SIG-M5 treated with dmso at 0.1 percent for 504 hours (cell line): ENCODE measurements at regions not wholly inside any gene's neighbourhood (a gene's known extent, or its start where the extent isn't known, plus 50 kb on each side); places are given as distances from the start of the nearest gene placed in this dataset.
"Not testable (repeated sequence)": the region's sequence is repeated elsewhere in the genome, so short reads cannot be mapped to it uniquely, and the experiment has no call there.

Experiments used
- DNase-seq: peaks from one replicate; lab custom pipeline; 2025; ENCODE audit not compliant: unreplicated experiment; lab: John Stamatoyannopoulos, UW

DNA sequence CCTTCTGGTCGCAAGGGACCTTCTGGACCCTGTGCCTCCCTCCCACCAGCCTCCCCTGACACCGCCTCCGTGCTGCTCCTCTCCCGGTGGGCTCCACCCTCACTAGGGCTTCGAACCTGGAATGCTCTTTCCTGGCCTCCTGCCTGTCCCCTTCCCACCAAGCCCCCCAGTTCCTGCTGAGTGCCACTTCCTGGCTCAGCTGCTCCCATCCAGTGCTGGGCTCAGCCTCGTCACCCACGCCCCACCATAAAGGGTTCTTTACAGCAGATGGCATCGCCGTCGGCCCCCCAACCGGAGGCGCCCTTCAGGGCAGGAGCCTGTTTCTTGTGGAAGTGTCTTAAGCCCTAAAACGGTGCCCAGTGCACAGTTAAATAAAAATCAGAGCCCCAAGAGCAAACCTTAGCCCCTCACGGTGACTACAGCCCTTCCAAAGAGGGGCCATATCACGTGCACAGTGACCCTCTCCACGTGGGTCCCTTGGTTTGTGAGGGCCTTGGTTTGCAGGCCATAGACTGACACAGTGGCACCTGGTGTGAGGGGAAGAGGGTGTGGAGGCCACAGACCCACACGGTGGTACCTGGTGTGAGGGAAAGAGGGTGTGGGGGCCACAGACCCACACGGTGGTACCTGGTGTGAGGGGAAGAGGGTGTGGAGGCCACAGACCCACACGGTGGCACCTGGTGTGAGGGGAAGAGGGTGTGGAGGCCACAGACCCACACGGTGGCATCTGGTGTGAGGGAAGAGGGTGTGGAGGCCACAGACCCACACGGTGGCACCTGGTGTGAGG is 111.4 kb downstream of the METRNL start:
- DNase-seq: no peak

DNA sequence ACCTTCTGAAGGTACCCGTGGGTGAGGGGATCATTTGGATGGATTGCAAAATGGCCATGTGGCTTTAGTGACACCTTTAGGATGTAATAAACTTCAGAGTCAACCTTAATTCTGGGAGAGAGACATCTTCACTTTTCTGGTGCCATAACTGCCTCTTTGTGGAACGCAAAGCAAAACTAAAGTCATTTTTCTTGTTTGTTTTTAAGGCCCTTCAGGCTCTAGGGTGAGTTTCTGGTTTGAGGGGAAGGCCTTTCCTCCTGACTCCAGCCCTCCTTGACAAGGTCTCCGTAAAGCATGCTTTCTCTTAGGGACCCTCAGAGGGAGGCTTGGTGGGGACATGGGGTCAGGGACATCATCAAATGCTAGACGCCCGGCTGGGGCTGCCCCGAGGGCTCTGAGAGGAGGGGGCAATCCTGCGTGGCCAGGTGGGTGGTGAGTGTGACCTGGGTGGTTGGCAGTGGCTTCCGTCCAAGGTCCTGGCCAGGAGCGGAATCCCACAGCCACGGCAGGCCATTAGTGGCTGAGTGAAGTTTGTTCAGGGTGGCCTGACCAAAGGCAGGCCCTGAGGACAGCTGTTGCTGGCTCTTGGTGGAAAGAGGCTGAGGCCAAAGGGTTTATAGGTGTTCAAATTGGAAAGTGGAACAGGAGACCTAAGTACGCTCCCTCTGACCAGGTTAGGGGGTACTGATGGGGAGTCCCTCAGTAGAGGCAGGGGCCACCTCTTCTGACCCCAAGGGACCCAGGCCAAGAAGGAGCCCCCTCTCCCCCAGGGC is 112.2 kb downstream of the METRNL start:
- no peak for DNase-seq

DNA sequence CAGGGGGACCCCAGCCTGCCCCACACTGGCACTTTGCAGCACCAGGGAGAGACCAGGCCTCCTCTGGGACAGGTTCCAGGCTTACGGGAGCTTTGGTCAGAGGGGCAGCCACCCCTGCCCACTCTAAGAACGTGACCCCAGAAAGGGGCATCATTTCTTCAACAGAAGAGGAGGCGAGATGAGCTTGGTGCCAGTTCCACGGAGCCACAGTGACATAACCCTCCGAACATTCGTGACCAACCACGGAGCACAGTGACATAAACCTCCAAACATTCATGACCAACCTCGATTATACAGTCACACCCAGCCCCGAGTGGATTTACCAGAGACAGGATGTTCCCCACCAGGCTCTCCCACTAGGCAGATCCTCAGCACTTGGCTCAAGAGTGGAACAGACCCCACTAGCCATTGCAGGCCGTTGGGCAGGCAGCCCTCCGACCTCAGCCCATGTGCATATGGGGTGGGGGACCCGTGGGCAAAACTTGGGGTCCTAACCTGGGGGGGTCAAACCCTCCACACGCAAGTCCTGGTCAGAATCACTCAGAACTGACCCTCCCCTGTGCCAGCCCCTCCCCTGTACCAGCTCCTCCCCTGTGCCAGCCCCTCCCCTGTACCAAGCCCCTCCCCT is 112.9 kb downstream of the METRNL start:
- no peak for DNase-seq

DNA sequence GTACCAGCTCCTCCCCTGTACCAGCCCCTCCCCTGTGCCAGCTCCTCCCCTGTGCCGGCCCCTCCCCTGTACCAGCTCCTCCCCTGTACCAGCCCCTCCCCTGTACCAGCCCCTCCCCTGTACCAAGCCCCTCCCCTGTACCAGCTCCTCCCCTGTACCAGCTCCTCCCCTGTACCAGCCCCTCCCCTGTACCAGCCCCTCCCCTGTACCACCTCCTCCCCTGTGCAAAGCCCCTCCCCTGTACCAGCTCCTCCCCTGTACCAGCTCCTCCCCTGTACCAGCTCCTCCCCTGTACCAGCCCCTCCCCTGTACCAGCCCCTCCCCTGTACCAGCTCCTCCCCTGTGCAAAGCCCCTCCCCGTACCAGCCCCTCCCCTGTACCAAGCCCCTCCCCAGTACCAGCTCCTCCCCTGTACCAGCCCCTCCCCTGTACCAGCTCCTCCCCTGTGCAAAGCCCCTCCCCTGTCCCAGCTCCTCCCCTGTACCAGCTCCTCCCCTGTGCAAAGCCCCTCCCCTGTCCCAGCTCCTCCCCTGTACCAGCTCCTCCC is 113.5 kb downstream of the METRNL start:
- not testable (repeated sequence) for DNase-seq

DNA sequence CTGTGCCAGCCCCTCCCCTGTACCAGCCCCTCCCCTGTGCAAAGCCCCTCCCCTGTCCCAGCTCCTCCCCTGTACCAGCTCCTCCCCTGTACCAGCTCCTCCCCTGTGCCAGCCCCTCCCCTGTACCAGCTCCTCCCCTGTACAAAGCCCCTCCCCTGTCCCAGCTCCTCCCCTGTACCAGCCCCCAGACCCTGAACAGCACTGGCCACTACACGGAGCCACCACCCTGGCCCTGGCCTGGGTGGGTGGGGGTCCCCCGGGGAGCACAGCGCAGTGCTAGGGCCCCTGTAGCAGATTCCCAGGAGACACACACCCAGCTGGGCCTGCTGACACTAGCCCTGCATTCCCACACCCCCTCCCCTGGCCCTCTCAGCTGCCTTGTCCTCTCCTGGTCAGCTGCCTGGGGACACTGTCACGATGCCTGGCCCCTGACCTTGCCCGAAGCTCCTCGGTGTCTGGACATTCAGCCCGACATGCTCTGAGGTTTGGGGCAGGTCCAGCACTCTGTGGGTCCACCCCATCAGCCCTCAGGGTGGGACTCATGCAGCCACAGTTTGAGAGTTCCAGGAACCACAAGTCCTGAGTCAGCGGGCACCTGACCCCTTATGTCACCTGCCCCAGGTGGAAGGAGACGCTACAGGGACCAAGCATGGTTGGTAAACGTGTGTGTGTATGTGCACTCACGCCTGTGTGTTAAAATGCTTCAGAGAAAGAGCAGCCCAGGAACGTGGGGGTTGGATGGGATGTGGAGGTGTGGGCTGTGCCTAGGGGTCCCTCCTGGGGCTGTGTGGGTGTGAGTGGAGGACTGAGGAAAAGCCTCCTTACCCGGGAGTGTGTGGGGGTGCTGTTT is 114.2 kb downstream of the METRNL start:
- no peak for DNase-seq

DNA sequence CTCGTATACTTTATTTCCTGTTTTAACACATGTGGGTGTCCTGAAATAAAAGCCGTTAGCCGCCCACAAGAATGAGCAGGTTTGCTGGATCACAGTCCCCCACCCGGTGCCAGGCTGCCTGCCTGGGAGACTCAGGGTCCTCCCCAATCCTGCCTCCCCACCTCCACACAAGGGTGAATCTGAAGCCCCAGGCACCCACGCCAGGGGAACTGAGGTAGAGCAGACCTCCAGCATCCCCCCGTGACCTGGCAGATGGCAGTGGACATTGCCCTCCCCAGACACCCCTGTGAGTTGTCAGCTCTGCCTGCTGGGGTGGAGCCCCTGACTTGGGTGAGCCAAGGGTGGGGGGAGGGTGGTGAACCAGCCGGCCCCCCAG is 114.8 kb downstream of the METRNL start:
- DNase-seq: no peak

DNA sequence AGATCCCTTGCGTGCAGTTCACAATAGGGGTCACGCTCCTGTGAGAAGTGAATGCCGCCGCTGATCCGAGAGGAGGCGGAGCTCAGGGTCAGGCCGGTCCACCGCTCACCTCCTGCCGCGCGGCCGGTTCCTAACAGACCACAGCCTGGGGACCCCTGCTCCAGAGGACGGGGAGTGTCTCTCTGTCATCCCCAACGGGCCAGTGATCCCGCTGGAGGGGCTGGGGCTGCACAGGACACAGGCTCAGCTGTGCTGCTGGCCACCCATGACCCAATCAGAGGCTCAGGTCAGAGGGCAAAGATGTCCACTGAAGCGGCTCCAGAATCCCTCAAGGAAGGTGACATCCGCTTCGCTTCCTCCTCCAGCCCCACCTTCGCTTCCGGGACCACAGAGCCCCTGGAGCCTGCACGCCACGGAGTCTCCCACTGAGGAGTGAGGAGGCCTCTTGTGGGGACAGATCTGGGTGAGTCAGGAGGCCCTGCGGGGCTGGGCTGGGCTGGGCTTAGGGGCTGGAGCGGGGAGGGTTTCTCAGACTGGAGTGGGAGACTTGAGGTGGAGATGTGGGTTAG is 115.4 kb downstream of the METRNL start:
- no peak for DNase-seq

DNA sequence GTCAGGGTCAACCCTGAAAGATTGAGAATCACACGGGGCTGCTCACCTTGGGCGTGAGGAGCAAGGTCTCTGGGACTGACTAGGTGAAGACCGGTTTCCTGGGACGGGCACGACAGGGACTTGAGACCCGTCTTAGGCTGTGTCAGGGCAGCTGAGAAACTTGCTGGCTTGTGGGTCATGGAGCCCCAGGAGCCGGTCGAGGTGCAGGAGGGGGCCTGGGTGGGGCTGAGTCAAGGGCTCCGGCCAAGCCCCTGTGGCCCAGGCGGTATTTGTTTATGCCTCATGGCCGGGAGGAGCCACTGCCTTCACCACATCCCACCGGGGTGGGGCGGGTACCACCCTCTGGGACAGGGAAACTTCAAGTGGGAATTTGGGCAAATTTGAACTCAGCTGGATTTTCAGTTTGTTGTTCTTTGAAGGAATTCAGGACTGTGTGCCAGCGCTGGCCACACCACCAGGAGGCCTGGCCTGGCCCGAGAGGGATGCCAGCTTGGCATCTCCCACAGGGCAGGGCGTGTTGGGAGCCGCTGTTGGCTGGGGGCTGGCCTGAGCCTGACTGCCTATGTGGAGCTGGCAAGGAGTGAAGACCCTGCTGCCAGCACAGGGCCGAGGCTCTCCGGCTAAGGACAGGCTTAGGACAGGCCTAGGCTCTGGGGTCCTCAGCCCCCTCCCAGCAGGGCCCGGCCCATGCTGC is 116.1 kb downstream of the METRNL start:
- DNase-seq: no peak

DNA sequence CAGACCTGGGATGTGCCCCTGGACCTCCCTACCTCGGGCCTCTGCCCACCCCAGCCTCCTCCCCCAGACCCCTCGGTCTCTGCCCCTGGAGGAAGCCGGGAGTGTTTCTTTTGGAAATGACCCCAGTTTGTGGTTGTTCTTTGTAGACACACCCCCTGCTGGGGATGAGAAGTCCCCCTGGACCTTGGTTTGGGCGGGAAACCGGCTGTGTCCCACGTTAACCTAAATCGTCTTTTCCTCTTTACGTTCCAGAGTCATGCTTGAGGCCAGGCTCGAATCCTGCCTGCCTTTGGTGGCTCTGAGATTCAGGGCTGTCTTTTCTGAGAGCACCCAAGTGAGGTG is 116.6 kb downstream of the METRNL start:
- DNase-seq: no peak

DNA sequence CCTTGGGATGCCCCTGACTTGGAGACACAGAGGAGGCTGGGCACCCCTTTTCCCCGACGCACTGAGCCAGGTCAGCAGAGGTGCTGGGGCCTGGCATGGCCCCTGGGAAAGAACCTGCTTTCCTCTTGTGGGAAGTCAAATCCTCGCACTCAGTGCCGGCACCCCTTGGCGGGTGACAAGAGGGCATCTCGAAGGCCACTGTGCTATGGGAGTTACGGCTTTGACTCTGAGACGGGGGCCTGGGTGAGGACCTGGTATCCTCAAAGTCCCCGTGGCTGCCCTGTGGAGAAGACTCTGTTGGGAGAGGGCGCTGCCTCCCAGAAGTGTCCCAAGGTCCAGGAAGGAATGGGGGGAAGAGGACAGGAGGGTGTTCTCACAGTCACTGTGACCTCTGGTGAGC is 117.0 kb downstream of the METRNL start:
- no peak for DNase-seq

DNA sequence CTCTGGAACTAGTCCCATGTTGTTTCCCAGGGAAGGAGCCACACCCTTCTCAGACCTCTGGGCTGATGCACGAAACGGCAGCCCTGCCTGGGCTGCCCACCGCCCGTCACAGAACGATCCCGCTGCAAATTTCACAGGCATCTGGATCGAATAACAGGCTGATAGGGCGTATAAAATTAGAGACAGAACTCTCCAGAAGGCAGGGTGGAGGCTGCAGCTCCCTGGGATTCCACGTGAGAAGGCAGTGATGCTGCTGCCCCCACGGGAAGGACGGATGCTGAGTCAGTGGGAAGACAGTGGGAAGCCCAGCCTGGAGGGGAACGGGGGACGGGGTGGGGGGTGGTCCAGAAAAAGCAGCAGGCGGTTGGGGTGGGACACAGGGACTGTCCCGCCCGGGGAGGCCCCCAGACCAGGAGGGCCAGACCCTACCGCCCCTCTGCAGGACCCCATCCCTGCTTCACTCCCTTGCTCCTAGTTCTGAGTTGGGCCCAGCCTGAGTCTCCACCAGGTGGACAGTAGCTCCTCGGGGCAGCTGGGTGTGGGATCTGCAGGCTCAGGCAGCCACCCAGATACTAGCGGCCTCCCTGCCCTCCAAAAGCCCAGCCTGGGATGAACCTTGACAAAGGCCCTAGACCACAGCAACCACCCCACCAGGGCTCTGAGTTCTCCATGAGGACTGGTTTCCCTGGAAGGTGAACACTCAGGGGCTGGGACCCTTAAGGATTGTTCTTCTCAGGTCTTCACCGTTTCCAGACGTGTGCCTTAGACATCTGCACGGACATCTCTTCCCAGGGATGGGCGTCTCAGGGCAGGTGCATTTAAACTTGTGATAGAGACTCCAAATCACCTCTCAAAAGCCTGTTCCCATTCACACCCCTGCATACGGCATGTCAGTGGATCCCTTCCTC is 117.8 kb downstream of the METRNL start:
- no peak for DNase-seq

DNA sequence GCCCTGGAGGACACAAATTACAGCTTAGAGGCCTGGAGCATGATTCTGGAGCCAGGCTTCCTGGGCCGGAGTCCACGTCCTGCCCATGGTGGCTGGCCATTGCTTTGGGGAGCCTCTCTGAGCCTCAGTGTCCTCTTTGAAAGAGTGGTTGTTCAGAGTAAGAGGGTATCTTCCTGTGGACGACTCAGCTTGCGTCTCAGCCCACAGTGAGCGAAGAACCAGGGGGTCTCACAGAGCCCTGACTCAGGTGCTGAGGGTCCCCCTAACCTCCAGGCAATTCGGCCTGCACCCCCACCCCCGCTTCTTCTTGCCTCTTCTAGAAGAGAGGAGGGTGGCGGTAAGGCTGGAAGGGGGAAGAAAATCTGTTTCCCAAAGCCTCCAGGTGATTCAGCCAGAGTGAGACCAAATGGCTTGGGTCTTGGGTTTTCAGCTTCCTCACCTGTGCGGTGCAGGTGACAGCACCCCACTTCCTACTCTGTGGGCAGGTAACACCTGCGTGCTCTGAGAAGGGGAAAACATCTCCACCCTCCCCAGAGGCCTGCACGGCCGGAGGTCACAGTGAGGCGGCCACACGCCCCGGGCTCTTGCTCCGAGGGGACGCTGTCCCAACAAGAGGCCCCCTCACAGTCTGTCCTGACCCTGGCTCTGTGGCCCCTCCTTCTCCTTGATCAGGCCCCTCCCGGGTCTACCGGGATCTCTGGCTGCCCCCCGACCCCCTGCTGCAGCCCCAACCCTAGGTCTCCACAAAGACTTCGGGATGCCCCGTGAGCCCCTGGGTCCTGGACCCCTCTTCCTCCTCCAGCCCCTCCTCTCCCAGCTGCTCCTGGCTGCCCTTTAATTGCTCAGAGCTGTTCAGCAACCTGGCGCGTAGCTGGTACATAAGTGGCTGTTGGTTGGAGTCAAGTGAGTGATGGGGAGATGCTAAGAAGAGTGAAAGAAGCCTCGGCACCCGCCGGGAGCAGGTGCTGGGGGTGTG is 119.2 kb downstream of the METRNL start:
- DNase-seq: no peak

DNA sequence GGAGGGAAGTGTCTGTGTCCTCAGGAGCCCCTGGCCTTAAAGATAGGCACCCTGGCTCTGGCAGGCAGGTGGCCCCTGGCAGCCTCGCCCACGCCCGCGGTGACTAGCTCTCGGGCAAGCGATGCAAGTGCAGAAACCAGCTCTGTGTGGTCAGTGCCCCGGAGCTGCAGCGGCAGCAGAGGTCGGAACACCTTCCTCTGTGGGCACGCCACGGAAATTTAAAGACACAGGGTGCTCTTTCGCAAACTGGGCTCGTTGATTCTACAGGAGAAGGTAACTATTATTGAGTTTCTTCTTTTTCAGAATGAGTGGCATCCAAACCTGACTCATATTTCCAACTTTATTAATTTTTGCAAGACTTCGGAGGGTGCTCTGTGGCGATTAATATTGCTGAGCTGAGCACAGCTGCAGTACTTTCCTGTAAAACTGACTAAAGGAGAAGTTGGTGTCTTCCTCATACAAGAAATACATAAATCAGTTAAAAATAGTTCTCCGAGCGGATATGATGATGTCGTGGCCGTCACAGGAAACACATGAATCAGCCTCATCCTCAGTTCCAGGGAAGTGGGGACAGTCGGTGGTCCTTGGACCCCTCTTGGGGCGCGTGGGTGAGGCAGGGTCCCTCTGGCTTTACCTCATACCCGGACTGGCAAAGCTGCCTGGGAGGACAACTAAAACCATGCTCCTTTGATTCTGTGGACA is 120.2 kb downstream of the METRNL start:
- peak; percentile 97 for DNase-seq

DNA sequence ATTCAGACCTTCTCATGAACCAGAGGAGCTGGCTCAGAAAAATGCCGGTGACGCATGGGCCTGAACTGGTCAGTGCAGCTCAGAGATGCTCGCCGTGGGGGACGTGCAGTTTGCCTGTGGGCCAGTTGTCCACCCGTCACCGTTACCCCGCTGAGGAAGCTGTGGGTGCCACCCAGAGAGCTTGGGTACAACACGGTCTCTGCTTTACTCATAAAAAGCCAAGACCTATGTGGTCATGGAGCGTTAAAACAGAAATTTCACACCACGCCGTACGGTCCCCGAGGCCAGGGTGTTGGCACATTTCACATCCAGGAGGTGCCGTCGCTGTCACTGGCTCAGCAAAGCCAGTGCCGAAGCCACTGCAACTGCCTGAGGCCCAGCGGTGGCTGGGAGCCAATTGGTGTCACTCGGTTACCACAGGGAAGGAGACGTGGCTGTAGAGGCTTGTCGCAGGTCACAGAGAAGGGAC is 120.9 kb downstream of the METRNL start:
- DNase-seq: peak; percentile 86

DNA sequence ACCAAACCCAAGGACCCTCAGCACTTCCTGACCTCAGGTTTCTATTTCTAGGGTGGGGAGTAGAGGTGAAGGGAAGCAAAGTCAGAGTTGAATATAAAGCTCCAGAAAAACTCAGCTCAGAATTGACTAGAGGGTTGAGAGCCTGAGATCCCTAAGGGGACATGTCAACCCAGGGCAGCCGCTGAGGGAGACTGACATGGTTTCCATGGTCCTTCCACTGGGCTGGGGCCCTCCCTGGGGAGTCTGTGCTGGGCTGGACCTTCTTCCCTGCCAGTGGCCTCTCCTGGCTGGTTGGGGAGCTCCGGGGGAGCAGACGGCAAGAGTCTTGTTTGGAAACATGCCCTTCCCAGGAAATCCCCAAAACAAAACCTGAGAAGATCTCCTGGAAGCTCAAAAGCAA is 121.3 kb downstream of the METRNL start:
- DNase-seq: no peak

DNA sequence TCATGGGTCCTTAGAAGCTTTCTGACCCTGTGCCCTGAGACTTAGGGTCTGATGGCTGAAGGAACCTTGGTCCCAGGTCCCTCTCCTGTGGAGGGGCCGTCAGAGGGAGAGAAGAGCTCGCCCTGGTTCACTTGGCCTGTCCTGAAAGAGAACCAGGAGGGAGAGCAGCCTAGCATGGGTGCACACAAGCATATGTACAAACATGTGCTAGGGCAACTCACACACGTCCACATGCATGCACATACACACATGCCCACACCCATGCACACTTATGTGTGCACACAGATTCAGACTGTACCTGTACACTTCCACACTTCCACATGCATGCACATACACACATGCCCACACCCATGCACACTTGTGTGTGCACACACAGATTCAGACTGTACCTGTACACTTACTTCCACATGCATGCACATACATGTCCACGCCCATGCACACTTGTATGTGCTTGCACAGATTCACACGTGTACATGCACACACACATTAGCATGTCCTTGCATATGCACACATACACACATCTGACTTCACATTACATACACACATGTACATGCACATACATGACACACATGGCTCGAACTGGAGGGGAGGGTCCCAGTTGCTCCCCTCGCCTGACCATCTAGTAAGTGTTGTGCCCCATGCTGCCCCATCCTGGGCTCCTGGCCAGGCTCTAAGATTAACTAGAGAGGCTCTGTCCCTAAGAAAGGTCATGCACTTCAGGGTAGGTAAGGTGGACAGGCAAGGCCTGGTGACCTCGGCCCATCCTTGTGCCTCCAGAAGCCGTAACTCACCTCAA is 122.0 kb downstream of the METRNL start:
- no peak for DNase-seq
